ENCODE measurements at regions not wholly inside any gene's neighbourhood (a gene's known extent, or its start where the extent isn't known, plus 50 kb on each side); places are given as distances from the start of the nearest gene placed in this dataset.

DNA sequence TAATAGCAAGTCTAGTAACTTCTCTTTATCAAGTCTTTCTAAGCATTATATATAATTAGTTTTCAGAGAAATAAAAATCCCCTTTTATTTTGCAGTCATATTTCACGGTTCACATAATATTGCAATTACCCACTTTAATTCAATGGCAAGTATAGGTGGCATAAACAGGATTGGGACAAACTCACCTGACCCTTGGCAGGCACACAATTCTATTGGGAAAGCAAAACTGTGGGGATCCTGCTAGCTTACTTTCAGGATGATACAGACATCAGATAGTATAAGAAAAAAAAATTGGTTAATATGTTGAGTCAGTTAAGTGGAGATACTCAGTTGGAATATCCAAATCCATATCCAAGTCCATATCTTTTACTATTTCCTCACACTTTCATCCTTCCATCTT is 294.8 kb downstream of the SNX13 start:
- Histone ChIP-seq H3K9me3 (no peaks in the 10 kb centered on the region), H3K27ac (peak overlapping the region in 1 of 3 donors; percentile 21), H3K36me3 (no peaks in the 10 kb centered on the region), H3K27me3 (no peaks in the 10 kb centered on the region), H3K4me3 (no peak overlapping the region), H3K4me1 (peaks cover 0 to 10% (median 0%) of the 10 kb centered on the region in 4 donors)
- ATAC-seq (peak in 3 of 4 donors; percentile 49 to 79 (median 51)), DNase-seq (no peak)
- TF ChIP-seq POLR2A (IDR thresholded peaks at IDR 0.05) = no peak
- TF ChIP-seq, protein P1, sequence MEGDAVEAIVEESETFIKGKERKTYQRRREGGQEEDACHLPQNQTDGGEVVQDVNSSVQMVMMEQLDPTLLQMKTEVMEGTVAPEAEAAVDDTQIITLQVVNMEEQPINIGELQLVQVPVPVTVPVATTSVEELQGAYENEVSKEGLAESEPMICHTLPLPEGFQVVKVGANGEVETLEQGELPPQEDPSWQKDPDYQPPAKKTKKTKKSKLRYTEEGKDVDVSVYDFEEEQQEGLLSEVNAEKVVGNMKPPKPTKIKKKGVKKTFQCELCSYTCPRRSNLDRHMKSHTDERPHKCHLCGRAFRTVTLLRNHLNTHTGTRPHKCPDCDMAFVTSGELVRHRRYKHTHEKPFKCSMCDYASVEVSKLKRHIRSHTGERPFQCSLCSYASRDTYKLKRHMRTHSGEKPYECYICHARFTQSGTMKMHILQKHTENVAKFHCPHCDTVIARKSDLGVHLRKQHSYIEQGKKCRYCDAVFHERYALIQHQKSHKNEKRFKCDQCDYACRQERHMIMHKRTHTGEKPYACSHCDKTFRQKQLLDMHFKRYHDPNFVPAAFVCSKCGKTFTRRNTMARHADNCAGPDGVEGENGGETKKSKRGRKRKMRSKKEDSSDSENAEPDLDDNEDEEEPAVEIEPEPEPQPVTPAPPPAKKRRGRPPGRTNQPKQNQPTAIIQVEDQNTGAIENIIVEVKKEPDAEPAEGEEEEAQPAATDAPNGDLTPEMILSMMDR (IDR thresholded peaks at IDR 0.05) = no peak
- intact Hi-C loops (cut with DNase I) = loop anchor here in 1 of 2 donors (10.0 kb wide), 1 partner anchor 341 kb away; no protein-coding TSS in a partner anchor
- WGBS (ENCODE audit: insufficient coverage, low coverage, low lambda C conversion rate, missing lambda C conversion rate) = 44% methylated on average over 1 of the region's 1 CpG

DNA sequence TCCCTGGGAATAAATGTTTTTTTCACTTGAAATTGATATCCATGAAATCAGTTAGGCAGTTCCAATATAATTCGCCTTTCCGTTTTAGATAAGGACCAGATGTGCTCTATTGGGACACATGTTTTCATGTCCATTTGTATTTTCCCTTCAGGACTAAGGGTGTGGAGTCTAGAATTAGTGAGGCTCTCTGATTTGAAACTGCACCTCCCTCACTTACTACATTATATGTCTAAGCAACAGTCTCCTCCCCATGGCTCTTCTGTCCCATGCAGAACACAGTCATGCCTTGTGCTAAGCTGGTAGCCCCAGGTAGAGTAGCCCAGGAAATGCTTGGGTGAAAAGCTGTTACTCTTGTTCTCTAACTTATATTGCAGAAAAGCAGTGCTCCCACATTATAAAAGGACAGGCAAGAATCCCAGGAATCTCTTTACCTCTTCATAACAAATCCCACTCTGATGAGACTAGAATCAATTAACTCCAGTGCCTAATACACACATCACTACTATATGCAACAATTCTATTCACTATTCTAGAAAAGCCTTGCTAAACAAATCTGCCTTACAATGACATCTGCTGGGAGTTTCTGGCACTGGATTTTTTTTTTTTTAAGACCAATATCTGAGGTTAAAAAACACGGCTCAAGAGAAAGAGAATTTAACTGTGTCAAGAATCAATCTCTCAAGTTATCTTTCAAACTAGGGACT is 293.9 kb downstream of the SNX13 start:
- H3K27me3 ChIP-seq = no peaks in the 10 kb centered on the region
- H3K27ac ChIP-seq = peak overlapping the region in 1 of 3 donors; percentile 46
- WGBS (ENCODE audit: insufficient coverage, low coverage, low lambda C conversion rate, missing lambda C conversion rate) = 35% methylated on average over 3 of the region's 3 CpGs
- peak; percentile 76 to 93 (median 84) for ATAC-seq
- H3K4me3 ChIP-seq = no peak overlapping the region
- no peaks in the 10 kb centered on the region for H3K9me3 ChIP-seq
- intact Hi-C loops (cut with DNase I) = loop anchor here in 1 of 2 donors (10.0 kb wide), 1 partner anchor 342 kb away; no protein-coding TSS in a partner anchor
- TF ChIP-seq, protein P1 (IDR thresholded peaks at IDR 0.05) = peak; percentile 47 to 57 (median 52)
- TF ChIP-seq POLR2A (IDR thresholded peaks at IDR 0.05) = no peak
- peaks cover 0 to 10% (median 0%) of the 10 kb centered on the region in 4 donors for H3K4me1 ChIP-seq
- no peaks in the 10 kb centered on the region for H3K36me3 ChIP-seq
- no peak for DNase-seq

DNA sequence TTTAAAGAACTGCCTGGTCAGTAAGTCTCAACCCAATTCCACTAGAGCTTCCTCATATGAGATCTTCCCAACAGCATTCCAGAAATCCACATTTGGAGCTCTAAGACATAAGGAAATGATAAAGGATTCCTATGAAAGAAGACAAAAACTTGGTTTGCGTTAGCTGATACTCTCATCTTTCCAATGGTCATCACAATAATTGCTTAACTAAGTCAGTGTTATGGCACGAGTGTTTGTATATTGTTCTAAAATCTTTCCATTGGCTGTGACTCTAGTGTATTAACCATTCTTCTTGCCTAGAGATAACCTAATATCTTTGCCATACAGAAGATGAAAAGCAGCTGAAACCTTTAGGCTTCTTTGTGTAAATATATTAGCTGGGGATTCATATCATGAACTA is 289.0 kb downstream of the SNX13 start:
- DNase-seq (no peak), ATAC-seq (no peak)
- TF ChIP-seq POLR2A (IDR thresholded peaks at IDR 0.05) = no peak
- TF ChIP-seq, protein P1 (IDR thresholded peaks at IDR 0.05) = no peak
- H3K27me3 ChIP-seq = no peaks in the 10 kb centered on the region
- intact Hi-C loops (cut with DNase I) = no loop called here
- WGBS (ENCODE audit: insufficient coverage, low coverage, low lambda C conversion rate, missing lambda C conversion rate) = 88% methylated on average over 2 of the region's 2 CpGs
- H3K4me1 ChIP-seq = peaks cover 0 to 2% (median 0%) of the 10 kb centered on the region in 4 donors
- H3K27ac ChIP-seq = no peak overlapping the region
- H3K4me3 ChIP-seq = no peak overlapping the region
- H3K36me3 ChIP-seq = no peaks in the 10 kb centered on the region
- no peaks in the 10 kb centered on the region for H3K9me3 ChIP-seq

DNA sequence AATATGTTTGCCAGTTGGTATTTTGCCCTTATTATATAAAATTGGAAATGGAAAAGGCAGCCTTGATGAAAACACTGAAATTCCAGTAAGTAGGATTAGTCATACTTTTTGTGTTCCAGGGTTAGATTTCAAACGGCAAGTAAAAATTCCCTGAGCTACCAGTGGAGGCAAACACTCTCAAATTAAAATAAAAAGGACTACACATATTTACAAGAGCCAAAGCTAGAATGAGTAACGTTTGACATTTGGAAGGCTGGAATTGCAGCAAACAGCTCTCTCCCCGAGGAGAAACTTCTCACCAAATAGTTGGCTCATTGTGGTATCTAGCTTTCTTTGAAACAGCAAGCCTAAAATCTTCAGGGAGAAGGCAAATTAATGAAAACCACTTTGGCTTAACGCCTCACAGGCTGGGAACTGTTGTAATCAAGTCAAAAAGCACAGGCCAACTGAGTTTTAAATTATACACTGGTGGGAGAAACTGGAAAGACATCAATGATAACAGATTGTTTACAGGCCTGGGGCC is 288.4 kb downstream of the SNX13 start:
- H3K4me3 ChIP-seq = no peak overlapping the region
- peak in 1 of 4 donors; percentile 45 for ATAC-seq

More for the DNA sequence above, 288.4 kb downstream of the SNX13 start:
- Histone ChIP-seq H3K27ac (no peak overlapping the region), H3K4me1 (no peaks in the 10 kb centered on the region), H3K27me3 (no peaks in the 10 kb centered on the region), H3K9me3 (no peaks in the 10 kb centered on the region), H3K36me3 (no peaks in the 10 kb centered on the region)
- 75% methylated on average over 4 of the region's 4 CpGs for WGBS (ENCODE audit: insufficient coverage, low coverage, low lambda C conversion rate, missing lambda C conversion rate)
- TF ChIP-seq, protein P1 (IDR thresholded peaks at IDR 0.05) = no peak
- TF ChIP-seq POLR2A (IDR thresholded peaks at IDR 0.05) = no peak
- intact Hi-C loops (cut with DNase I) = no loop called here
- no peak for DNase-seq

All from right lobe of liver (tissue), 6 donors.